GM13977 (cell line): ENCODE measurements at regions not wholly inside any gene's neighbourhood (a gene's known extent, or its start where the extent isn't known, plus 50 kb on each side); places are given as distances from the start of the nearest gene placed in this dataset.

Source experiments
- DNase-seq: peaks from one replicate; pipeline ENCODE4 v3.0.0; 2012; ENCODE audit warnings: low spot score
- in situ Hi-C: fragments of 300-500 bp; cut with MboI; formaldehyde crosslinking; loops from one replicate; pipeline ENCODE4 v1.12.0; 2022; ENCODE audit warnings: low sequenced_read_pairs, low pct_unique_long_range_greater_than_20kb, mixed read lengths, inconsistent platforms; ENCODE audit not compliant: unreplicated experiment
- TF ChIP-seq, protein P1 (sequence below): IDR thresholded peaks from 2 replicates; pipeline ENCODE4 v1.5.1; 2012; ENCODE audit warnings: mild to moderate bottlenecking, control low read depth; ENCODE audit not compliant: insufficient read depth; ENCODE audit errors: extremely low read depth, missing control alignments

DNA sequence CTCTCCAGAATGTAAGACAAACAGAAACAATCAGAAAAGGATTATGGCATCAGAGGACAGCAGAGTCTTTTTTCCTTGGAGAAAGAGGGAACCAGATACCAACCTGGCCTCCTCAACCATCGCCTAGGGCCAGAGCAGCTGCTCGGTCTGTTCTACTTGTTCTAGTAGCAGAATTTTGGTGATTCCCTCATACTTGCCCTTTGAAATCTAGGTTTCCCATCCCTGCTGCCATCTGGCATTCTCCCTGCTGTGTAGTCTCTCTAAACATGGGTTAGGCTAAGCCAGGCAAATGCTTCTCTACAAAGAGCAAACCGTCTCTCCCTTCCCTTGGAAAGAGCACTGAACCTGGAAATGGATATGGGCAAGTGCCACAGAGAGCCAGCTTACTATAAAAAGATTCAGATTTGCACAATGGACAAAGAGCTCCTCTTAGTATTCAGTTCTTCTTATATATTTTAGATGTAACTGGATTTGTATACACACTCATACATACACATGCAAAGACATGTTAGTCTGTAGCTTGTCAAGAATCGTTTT, 208.6 kb upstream of the ST6GAL2 start:
- in situ Hi-C loops = no loop called here
- no peak for DNase-seq
- TF ChIP-seq, protein P1, sequence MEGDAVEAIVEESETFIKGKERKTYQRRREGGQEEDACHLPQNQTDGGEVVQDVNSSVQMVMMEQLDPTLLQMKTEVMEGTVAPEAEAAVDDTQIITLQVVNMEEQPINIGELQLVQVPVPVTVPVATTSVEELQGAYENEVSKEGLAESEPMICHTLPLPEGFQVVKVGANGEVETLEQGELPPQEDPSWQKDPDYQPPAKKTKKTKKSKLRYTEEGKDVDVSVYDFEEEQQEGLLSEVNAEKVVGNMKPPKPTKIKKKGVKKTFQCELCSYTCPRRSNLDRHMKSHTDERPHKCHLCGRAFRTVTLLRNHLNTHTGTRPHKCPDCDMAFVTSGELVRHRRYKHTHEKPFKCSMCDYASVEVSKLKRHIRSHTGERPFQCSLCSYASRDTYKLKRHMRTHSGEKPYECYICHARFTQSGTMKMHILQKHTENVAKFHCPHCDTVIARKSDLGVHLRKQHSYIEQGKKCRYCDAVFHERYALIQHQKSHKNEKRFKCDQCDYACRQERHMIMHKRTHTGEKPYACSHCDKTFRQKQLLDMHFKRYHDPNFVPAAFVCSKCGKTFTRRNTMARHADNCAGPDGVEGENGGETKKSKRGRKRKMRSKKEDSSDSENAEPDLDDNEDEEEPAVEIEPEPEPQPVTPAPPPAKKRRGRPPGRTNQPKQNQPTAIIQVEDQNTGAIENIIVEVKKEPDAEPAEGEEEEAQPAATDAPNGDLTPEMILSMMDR = no peak

DNA sequence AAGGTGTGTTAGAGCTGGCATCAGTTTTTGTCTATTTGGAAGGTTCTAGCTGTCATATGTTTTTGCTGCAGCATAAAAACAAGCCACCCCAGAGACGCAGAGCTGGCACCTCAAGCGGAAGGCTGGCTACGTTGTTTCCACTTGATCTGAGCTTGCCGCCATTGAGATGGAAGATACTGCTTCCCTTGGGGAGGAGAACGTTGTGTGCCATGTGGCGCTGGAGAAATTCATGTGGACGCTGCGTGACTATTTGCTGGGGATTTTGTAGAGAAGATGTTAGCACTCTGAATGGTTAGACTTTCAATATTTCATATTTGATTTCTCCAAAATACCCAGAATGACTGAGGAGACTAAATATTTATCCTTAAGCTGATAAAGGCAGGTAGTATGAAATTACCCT, 216.2 kb upstream of the ST6GAL2 start:
- in situ Hi-C loops = no loop called here

DNA sequence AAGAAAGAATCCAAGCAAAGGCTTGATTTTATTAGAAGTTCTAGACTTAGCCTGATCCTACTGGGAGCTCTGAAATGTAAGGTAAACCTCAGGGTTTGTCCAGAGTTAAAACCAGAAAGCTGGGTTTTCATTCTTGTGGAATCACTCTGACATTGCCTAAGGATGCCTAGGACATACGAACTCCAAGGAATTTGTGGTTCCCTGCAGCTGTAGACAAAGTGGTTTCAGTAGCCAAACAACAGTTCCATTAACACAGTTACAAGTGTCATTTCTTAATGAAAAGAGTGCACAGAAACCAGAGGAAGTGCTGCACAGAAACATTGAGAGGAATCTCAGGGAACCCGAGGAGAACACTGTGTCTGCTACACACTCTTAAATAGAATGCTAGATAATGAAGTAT, 221.4 kb upstream of the ST6GAL2 start:
- in situ Hi-C loops = no loop called here
- no peak for DNase-seq
- TF ChIP-seq, protein P1 = no peak

More for the DNA sequence above, 216.2 kb upstream of the ST6GAL2 start:
- TF ChIP-seq, protein P1 = no peak
- DNase-seq = no peak

DNA sequence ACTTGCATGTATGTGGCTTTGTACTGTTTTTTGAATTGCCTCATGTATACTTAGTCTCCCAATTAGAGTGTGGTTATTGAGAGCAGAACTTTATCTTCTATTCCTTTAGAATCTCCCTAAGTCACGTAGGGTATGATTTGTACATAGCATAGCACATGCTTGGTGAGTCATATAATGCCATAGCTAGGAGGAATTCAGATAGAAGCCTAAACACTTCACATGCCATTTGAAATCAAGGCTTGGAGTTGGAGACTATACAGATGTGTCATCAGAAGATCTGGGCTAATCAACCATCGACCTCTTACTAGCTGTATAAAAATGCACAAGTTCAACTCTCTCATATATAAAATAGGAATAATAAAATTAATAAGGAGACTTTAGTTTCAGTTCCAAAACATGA, 222.6 kb upstream of the ST6GAL2 start:
- in situ Hi-C loops = no loop called here
- no peak for DNase-seq
- TF ChIP-seq, protein P1 = no peak

DNA sequence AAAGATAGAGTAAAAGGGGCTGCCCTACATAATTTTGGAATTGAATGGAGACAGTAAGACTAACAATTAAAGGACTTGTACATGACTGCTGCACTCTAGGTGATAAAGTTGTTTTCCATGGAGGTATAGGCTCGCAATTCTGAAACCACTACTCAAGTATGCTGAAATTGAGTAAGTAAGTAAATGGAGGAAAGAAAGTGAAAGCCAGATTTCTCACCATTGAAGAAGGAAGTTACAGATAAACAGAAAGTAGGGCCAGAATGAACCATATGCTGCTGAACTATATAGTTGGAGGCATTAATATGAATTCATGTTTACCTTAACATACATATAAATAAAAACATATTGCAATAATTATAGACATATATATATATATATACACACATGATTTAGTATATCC, 225.7 kb upstream of the ST6GAL2 start:
- in situ Hi-C loops = no loop called here
- TF ChIP-seq, protein P1 = no peak
- DNase-seq = no peak

DNA sequence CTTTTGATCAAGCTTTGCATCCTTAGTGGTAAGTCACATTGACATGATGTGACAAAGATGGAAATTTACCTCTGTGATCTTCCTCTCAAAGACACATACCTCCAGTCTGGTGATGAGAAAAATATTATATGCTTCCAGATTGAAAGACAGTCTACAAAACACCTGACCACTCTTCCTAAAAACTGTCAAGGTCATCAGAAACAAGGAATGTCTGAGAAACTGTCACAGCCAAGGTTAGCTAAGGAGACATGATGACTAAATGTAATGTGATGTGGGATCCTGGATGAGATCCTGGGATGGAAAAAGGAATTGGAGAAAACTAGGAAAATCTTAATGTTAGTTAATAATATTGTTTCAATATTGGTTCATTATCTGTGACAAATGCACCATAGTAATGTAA, 226.6 kb upstream of the ST6GAL2 start:
- DNase-seq = no peak
- TF ChIP-seq, protein P1 = no peak
- in situ Hi-C loops = no loop called here

DNA sequence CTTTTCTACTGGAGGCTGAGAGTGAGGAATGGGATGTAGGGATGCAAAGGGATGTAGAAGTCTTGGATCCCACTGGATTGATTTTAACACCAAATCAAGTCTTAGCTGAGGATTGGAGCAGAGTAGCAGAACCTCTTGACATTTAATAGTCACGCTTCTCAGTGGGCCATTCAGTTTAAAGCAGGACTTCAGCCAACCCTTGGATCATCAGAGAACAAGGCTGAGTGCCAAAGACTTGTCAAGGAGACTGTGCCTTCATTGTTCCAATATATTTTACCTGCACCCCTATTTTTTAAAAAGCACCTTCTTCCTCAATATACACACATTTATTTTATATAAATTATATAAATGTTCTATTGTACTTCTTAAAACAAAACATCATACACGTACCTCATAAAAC, 242.4 kb upstream of the ST6GAL2 start:
- in situ Hi-C loops = no loop called here
- TF ChIP-seq, protein P1 = no peak
- no peak for DNase-seq
